Endodermal cell (in vitro differentiated cells): ENCODE measurements at regions not wholly inside any gene's neighbourhood (a gene's known extent, or its start where the extent isn't known, plus 50 kb on each side); places are given as distances from the start of the nearest gene placed in this dataset.

Source experiments
- DNase-seq: peaks from one replicate; pipeline ENCODE4 v3.0.0-alpha.2; 2017
- H3K27ac ChIP-seq: 2 replicates; pipeline ENCODE4 v1.5.1; 2013; ENCODE audit warnings: mild to moderate bottlenecking, low read depth, low read length, moderate library complexity
- H3K27me3 ChIP-seq: 2 replicates; pipeline ENCODE4 v1.6.1; 2013; ENCODE audit warnings: mild to moderate bottlenecking, low read length, moderate library complexity; ENCODE audit not compliant: insufficient read depth, control insufficient read depth, poor library complexity, severe bottlenecking
- H3K36me3 ChIP-seq: 2 replicates; pipeline ENCODE4 v1.7.0; 2013; ENCODE audit warnings: mild to moderate bottlenecking, low read length, moderate library complexity; ENCODE audit not compliant: control insufficient read depth, insufficient read depth
- H3K4me1 ChIP-seq: one replicate; pipeline ENCODE4 v1.7.0; 2013; ENCODE audit warnings: low read length; ENCODE audit not compliant: control insufficient read depth, insufficient read depth
- H3K4me3 ChIP-seq: 2 replicates; pipeline ENCODE4 v1.5.1; 2013; ENCODE audit warnings: mild to moderate bottlenecking, low read length, moderate library complexity
- H3K9ac ChIP-seq: 2 replicates; pipeline ENCODE4 v1.6.1; 2013; ENCODE audit warnings: mild to moderate bottlenecking, low read length, moderate library complexity; ENCODE audit not compliant: poor library complexity, severe bottlenecking; ENCODE audit errors: extremely low read depth
- H3K9me3 ChIP-seq: 2 replicates; pipeline ENCODE4 v1.6.1; 2013; ENCODE audit warnings: mild to moderate bottlenecking, low read length, moderate library complexity; ENCODE audit not compliant: control insufficient read depth
- H3K27ac Mint-ChIP-seq: 2 replicates; pipeline ENCODE4 v1.8.0; 2020; ENCODE audit warnings: mixed read lengths
- H3K27me3 Mint-ChIP-seq: 2 replicates; pipeline ENCODE4 v1.8.0; 2021; ENCODE audit warnings: mild to moderate bottlenecking, mixed read lengths; ENCODE audit not compliant: insufficient read depth
- H3K36me3 Mint-ChIP-seq: 2 replicates; pipeline ENCODE4 v1.8.0; 2020; ENCODE audit warnings: low read depth, mixed read lengths
- H3K4me1 Mint-ChIP-seq: 2 replicates; pipeline ENCODE4 v1.8.0; 2020; ENCODE audit warnings: mixed read lengths
- H3K4me3 Mint-ChIP-seq: 2 replicates; pipeline ENCODE4 v1.8.0; 2020; ENCODE audit warnings: mild to moderate bottlenecking, moderate library complexity, mixed read lengths
- H3K9me3 Mint-ChIP-seq: 2 replicates; pipeline ENCODE4 v1.8.0; 2020; ENCODE audit warnings: mild to moderate bottlenecking, mixed read lengths
- WGBS, 2 experiments: methylation state at CpG; one replicate each; pipeline versions ENCODE4 v1.1.5 to v1.1.7; 2013; ENCODE audit warnings: missing lambda C conversion rate in 2 of 2, mixed read lengths in 1 of 2; ENCODE audit not compliant: insufficient coverage in 1 of 2, insufficient read length in 1 of 2; 5-methylcytosine and 5-hydroxymethylcytosine counted together
- TF ChIP-seq, protein P1 (sequence below): fragments of 200-600 bp; sonication (generic); conservative IDR thresholded peaks from 2 replicates; pipeline ENCODE4 v1.5.0; 2021; ENCODE audit warnings: antibody characterized with exemption, mild to moderate bottlenecking

DNA sequence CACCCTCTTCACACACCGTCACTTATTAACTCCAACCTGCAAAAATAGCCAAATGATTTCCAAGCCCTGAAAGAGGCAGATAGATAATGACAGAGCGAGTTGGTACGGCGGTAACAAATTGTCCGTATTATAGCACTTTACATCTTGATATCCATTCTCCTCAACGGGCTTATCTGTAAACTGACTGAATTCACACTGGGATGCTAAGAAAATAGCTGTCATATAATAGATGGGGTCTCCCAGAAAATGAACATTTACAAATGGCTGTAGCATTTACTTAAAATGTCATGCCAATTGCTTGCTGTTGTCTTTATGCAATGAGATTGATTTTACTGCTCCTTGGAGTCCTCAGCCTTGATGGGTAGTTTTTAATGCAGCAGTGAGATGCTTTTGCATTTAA lies 225.8 kb upstream of the SDK2 start:
- Mint-ChIP-seq H3K9me3 (no peaks in the 10 kb centered on the region), H3K4me3 (no peak overlapping the region), H3K36me3 (no peaks in the 10 kb centered on the region), H3K4me1 (no peaks in the 10 kb centered on the region), H3K27me3 (peaks cover 18% of the 10 kb centered on the region), H3K27ac (no peak overlapping the region)
- WGBS, 2 experiments = 90 to 94% methylated on average over 3 to 6 of the region's 6 CpGs
- Histone ChIP-seq H3K27me3 (no peaks in the 10 kb centered on the region), H3K36me3 (no peaks in the 10 kb centered on the region), H3K4me1 (peaks cover 4% of the 10 kb centered on the region), H3K4me3 (no peak overlapping the region), H3K9me3 (no peaks in the 10 kb centered on the region), H3K9ac (no peak overlapping the region), H3K27ac (no peak overlapping the region)
- TF ChIP-seq, protein P1, sequence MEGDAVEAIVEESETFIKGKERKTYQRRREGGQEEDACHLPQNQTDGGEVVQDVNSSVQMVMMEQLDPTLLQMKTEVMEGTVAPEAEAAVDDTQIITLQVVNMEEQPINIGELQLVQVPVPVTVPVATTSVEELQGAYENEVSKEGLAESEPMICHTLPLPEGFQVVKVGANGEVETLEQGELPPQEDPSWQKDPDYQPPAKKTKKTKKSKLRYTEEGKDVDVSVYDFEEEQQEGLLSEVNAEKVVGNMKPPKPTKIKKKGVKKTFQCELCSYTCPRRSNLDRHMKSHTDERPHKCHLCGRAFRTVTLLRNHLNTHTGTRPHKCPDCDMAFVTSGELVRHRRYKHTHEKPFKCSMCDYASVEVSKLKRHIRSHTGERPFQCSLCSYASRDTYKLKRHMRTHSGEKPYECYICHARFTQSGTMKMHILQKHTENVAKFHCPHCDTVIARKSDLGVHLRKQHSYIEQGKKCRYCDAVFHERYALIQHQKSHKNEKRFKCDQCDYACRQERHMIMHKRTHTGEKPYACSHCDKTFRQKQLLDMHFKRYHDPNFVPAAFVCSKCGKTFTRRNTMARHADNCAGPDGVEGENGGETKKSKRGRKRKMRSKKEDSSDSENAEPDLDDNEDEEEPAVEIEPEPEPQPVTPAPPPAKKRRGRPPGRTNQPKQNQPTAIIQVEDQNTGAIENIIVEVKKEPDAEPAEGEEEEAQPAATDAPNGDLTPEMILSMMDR = no peak
- no peak for DNase-seq

DNA sequence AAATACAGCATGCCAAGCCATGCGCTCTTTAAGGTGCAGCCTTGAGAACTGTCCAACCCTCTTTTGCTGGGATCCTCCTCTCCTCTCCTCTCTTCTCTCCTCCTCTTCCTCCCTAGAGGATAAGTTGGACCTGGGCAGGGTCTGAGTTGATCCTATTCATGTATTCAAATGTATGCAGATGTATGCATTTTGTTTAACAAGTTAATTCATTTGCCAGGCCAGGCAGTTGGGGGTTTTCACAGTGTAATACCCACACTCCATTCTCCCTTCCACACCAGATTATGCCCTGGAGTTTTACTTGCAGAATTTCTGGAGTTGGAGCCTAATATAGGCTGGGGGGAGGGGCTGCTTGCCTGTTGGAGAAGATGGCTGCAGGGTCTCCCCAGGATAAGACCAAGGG lies 226.2 kb upstream of the SDK2 start:
- Histone ChIP-seq H3K4me1 (peaks cover 4% of the 10 kb centered on the region), H3K9me3 (no peaks in the 10 kb centered on the region), H3K27me3 (no peaks in the 10 kb centered on the region), H3K4me3 (no peak overlapping the region), H3K27ac (no peak overlapping the region), H3K36me3 (no peaks in the 10 kb centered on the region), H3K9ac (no peak overlapping the region)
- no peak overlapping the region for H3K27ac Mint-ChIP-seq
- no peaks in the 10 kb centered on the region for H3K9me3 Mint-ChIP-seq
- 100% methylated on average over 1 of the region's 1 CpG for WGBS, 2 experiments
- TF ChIP-seq, protein P1 = no peak
- peaks cover 19% of the 10 kb centered on the region for H3K27me3 Mint-ChIP-seq
- no peak for DNase-seq
- H3K36me3 Mint-ChIP-seq = no peaks in the 10 kb centered on the region
- H3K4me3 Mint-ChIP-seq = no peak overlapping the region
- no peaks in the 10 kb centered on the region for H3K4me1 Mint-ChIP-seq

DNA sequence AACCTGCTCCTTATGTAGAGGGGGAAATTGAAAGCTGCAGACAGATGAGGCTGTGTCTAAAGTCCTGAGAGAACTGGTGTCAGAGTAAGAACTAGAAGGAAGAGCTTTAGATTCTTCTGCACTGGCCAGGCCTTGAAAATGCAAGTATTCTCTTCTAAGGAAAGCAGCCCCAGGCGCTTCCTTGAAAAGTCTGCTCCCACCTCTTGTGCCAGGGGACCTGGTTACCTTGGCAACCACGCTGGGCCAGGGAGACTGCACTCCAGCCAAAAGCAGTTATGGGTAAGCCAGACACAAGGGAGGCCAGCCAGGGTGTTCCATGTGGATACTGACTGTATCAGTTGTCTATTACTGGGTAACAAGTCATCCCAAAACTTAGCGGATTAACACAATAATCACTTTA lies 228.6 kb upstream of the SDK2 start:
- Mint-ChIP-seq H3K9me3 (no peaks in the 10 kb centered on the region), H3K27ac (no peak overlapping the region), H3K27me3 (peaks cover 22% of the 10 kb centered on the region), H3K4me3 (no peak overlapping the region), H3K36me3 (no peaks in the 10 kb centered on the region), H3K4me1 (no peaks in the 10 kb centered on the region)
- WGBS, 2 experiments = 68 to 83% methylated on average over 3 of the region's 3 CpGs
- DNase-seq = no peak
- H3K4me3 ChIP-seq = no peak overlapping the region
- no peak overlapping the region for H3K27ac ChIP-seq
- no peaks in the 10 kb centered on the region for H3K36me3 ChIP-seq
- TF ChIP-seq, protein P1 = no peak
- peaks cover 4% of the 10 kb centered on the region for H3K4me1 ChIP-seq
- H3K27me3 ChIP-seq = no peaks in the 10 kb centered on the region
- no peak overlapping the region for H3K9ac ChIP-seq
- H3K9me3 ChIP-seq = no peaks in the 10 kb centered on the region
